ENCODE measurements at regions not wholly inside any gene's neighbourhood (a gene's known extent, or its start where the extent isn't known, plus 50 kb on each side); places are given as distances from the start of the nearest gene placed in this dataset.

DNA sequence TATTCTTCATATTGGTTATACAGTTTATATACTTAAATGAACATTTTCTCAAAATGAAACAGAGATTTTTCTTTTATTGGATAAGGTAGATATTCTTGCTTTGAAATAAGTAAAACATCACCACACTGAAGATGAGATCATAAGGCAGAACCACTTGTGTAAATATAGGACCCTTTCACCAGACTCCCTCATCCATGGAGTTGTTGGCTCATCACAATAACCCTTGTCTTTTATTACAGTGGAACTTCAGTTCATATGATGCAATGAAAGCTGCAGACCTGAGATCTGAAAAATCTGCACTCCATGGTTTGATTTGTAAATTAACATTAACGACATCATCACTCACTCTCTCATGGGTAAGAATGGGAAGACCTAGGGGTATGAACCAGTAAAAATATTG, 51.9 kb upstream of the DBX2 start:
- no peak for DNase-seq (ENCODE audit: low spot score)

DNA sequence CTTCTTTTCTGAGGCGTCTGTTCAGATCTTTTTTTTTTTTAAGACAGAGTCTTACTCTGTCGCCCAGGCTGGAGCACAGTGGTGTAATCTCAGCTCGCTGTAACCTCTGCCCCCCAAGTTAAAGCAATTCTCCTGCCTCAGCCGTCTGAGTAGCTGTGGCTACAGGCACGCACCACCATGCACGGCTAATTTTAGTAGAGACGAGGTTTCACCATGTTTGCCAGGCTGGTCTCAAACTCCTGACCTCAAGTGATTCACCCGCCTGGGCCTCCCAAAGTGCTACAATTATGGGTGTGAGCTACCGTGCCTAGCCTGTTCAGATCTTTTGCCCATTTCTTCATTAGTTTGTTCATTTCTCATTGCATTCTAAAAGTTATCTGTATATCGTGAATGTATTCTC, 55.1 kb upstream of the DBX2 start:
- DNase-seq (ENCODE audit: low spot score), result no peak

DNA sequence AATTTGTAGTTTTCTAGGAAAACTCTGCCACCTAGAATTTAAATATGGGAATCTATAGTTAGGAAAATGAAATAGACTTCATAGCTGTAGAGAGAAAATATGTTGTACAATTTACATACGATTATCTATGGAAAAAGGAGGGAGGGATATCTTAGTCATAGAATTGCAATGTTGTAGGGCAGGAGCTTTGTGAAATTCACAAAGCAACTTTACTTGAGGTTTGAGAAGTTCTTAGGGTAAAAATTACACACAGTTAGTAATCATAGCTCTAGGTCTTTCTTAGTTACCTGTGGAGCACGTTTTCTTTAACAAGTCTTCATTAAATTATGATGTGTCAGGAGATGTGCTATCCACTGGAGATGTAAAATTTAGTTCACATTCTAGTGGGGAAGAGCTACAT, 61.4 kb upstream of the DBX2 start:
- no peak for DNase-seq (ENCODE audit: low spot score)

DNA sequence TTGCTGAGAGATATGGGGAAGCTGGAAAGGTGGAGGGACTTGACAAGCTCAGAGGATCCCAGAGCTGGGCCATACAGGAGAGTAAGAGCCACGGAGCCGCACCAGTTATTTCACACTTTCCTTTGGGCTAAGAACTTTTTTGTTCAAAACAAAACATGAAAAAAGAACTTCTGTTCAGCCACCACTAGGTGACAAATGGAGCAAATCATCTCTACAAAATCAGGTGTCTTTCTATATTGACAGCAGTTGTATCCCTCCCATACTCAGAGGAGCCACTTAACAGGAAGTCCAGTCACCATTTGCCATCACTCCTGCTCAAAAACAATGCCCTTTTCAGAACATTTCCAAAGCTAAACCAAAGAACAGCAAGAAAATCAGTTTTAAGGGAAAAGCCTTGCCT, 70.3 kb upstream of the DBX2 start:
- no peak for DNase-seq (ENCODE audit: low spot score)

DNA sequence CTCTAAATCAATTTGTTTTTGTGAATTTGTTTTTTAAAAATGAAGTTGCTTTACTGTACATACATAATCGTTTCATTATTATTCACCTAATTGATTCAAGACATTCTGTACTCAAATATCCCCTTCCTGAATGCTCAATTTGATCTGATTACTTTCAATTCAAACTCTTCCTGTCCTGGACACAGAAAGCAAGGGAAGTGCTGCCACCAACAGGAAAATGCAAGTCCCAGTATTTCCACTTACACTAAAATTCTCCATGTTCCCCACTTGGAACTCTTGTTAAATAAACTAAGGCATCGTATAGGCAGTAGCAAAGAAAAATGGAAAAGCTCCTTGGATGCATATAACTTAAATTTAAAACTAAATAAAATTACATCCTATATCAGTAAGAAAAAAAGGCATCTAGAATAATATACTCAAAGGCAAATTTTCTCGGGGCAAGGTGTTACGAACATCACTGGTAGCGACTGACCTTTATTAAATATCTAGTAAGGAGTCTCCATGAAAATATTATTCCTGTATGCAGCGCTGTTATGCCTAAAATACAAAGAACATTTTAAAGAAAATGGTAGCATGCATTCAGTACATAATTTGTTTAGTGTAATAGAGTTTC, 72.0 kb upstream of the DBX2 start:
- peak; percentile 76 for DNase-seq (ENCODE audit: low spot score)

DNA sequence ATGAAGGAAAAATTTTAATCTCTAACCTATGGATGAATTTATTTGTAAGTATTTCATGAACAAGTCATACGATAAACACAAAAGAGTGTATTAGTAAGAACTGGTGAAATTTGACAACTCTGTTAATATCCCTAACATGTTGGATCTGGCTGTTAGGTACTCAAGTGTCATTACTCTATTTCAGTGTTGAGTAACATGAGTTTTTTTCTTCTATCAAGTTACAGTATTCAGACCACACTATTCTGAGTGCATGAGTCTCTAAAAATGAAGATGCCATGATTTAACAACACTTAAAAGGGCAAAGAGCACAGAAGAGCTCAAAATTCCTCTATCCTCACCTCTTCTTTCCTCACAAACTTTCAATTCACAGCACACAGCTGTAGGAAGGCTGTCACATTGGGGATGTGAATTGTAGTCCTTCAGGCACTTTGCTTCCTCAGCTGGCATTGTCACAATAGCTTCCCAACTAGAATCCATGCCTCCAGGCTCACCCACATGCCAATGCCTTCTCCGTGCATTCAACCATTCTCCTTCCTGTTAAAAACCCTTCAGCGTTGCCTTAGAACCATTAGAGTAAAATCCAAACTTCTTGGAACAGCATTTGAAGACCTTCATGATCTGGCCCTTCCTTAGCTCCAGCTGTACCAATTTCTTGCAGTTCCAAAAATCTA, 73.7 kb upstream of the DBX2 start:
- DNase-seq (ENCODE audit: low spot score), result no peak

DNA sequence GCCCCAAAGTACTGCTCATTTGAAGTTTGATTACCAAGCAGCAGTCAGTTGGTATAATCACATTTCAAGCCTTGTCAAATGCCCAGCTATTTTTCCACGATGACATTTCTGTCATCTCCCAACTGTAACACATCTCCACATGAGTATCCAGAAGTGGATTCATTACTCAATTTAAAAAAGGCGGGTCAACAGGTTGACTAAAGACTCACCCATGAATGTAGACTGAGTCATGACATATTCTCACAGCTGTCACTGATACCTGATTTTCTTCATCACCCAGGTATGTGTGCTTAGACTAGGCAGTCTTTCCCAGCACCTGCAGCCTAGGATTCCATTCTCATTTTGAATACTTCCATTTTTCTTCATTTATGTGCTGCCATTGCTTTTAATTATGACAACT, 75.1 kb upstream of the DBX2 start:
- no peak for DNase-seq (ENCODE audit: low spot score)

DNA sequence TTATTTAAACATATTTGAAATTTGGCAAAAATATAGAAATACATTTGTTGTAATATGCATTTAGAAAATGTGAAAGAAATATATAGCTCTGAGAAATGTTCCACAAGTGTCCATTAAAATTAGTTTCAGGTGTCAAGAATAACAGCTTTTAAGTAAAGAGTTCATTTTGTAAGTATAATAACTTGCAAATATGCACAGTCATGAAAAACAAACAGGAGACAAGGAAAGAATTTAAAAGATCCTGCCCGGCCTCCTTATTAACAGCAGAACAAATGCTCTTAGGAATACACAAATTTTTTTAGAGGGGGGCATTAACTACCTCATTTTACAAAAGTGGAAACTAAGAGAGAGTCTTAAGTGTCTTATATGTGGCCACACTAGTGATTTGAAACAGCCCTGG, 77.7 kb upstream of the DBX2 start:
- DNase-seq (ENCODE audit: low spot score), result no peak

DNA sequence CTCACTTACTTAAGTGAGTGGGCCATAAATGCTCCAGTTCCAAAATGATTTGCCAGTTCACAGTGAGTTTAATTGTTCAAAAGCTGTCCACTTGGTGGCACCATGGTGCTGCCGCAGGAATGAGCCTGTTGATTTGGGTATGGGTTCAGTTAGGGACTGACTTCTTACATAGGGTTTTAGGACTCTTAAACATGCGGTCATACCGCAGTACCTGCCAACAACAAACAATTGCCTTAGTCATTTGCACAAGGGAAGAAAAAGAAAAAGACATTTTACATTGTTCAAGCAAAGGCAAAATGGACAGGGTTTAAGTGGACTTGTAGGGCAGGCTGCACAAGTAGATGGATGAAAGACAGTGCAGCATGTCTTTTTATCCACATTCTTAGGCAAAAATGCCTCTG, 80.0 kb upstream of the DBX2 start:
- peak; percentile 83 for DNase-seq (ENCODE audit: low spot score)

DNA sequence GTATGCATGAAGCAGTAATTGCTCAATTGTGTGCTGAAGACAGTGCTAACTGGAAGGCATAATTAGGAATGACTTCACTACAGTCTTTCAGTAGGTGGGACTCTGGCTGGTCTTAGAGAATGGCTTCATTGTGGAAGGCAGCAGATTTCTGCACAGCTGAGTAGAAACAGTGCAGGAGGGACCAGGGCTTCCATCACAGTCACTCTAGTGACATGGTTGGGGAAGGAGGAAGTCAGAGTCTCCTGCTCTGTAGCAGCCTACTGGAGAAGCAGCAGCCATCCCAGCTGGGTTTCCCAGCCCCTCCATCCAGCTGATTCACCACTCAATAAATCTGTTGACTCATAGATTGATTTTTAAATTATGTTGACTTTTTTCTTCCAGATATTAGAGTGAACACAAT, 80.6 kb upstream of the DBX2 start:
- DNase-seq (ENCODE audit: low spot score), result peak; percentile 9

DNA sequence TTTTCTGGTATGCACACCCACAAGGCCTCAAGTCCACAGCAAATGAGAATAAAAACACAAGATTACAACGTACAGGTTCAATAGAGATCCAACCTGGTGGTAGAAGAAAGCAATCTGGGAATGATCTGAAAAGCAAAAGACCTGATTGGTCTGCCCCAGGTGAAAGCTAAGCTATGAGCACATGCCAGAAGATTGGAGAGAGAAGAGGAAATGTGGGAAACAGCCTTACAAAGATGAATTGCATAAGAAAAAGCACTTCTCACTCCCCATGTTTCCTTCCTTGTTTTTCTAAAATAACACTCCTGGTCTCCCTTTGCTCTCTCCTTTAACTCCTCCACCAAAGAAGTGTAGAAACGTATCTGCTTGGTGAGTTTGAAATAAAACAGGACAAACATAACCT, 77.3 kb upstream of the ANO6 start:
- no peak for DNase-seq (ENCODE audit: low spot score)

DNA sequence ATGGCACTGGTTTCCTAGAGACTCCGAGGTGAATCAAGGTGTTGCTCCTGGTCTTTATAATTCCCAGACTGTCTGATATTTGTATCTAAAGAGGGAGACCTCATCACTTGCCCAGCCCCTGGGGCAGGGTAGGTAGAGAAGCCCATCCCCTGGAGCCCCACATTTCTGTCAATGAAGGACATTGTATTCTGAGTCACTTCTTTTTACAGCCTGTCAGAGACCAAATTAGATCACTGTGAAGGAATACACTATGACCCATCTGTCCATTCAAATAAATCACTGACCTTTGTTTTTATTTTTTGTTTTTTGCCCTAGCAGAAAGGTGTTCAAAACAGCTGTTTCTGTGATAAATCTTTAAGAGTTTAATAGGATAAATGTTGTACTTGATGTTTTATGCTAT, 67.9 kb upstream of the ANO6 start:
- DNase-seq (ENCODE audit: low spot score), result no peak

DNA sequence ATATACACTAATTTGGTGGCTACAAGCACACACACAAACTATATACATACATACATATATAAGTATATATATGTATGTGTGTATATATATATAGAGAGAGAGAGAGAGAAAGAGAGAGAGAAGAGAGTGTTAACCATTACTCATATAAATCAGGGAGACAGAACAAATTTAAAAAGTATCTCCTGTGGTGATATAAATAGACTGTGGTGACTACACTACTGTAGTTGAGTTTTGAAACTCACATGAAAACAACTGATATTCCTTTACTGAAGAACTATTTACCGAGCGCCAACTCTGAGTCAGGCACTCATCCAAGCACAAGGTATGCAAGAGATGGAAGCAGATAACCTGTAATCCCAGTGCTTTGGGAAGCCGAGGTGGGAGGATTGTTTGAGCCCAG, 67.3 kb upstream of the ANO6 start:
- no peak for DNase-seq (ENCODE audit: low spot score)

DNA sequence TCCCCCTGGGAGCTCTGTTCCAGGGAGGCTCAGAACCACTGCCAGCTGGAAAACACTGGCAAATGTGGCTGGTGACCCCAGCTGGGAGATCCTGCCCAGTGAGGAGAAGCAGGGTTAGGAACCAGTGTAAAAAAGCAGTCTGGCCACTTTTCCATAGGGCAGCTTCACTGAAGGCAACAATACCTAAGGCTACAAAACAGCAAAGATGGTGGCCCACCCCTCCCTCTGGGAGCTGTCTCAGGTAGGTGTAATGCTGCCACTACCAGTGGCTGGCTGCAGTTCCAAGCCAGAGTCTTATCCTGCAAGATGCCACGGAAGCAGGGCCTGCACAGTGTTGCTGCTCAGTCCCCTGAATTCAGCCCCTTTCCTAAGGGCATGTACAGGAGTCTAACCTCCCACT, 50.6 kb upstream of the ANO6 start:
- DNase-seq (ENCODE audit: low spot score), result no peak

DNA sequence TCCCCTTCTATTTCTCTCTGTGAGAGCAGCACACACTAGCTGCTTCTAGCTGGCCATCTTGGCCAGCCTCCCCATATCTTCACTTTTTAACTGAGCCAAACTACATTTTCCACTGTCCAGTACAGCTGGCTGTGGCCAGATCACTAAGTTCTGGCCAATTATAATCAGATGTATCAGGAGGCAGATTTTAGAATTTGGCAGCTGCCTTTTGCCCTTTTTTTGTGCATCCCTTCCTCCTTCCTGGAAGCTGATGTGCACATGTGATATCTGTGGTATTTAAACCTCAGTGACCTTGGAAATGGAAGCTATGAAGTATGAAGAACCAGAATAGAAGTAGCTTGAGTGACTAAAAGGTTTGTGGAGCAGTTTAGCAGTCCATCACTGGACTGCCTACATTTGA, 49.8 kb upstream of the ANO6 start:
- no peak for DNase-seq (ENCODE audit: low spot score)

All from Ammon's horn (tissue), 1 donor.